SK-N-SH (cell line): ENCODE measurements at regions not wholly inside any gene's neighbourhood (a gene's known extent, or its start where the extent isn't known, plus 50 kb on each side); places are given as distances from the start of the nearest gene placed in this dataset.

Experiments
- CTCF ChIA-PET: fragments of 300-600, 350-600 bp; formaldehyde crosslinking; extraction: SDS; loops from one replicate; lab custom pipeline; 2021; lab: Yijun Ruan, JAX
- POLR2A ChIA-PET: fragments of 350-600 bp; sonication (Branson Sonifier 250); formaldehyde crosslinking; extraction: SDS; loops from one replicate; lab custom pipeline; 2020; ENCODE audit warnings: antibody characterized with exemption, inconsistent platforms; lab: Yijun Ruan, JAX
- DNase-seq: peaks from one replicate; pipeline ENCODE4 v3.0.0; 2012
- H2AFZ ChIP-seq: fragments of 200-600 bp; sonication (generic); 2 replicates; pipeline ENCODE4 v1.8.1; 2016; ENCODE audit warnings: antibody characterized with exemption, mild to moderate bottlenecking, low read depth
- H3F3A ChIP-seq: fragments of 200-600 bp; sonication (generic); replicated peaks from 2 replicates; pipeline ENCODE3; 2016; ENCODE audit warnings: antibody characterized with exemption, mild to moderate bottlenecking; ENCODE audit not compliant: insufficient read depth
- H3K27ac ChIP-seq, 2 experiments: fragments of 200-500 bp in 1 of 2; fragments of 200-600 bp in 1 of 2; sonication (Bioruptor generic) in 1 of 2; sonication (generic), shearing (Covaris generic) in 1 of 2; 2 replicates each; pipeline versions ENCODE4 v1.5.1 to v1.6.1; 2014 to 2016; ENCODE audit warnings: low read depth in 2 of 2, inconsistent platforms in 1 of 2, low read length in 1 of 2, mild to moderate bottlenecking in 1 of 2, mixed read lengths in 1 of 2
- H3K27me3 ChIP-seq: fragments of 200-600 bp; sonication (generic), shearing (Covaris generic); 2 replicates; pipeline ENCODE4 v1.6.1; 2016; ENCODE audit warnings: mixed run types; ENCODE audit not compliant: insufficient read depth
- H3K36me3 ChIP-seq, 2 experiments: fragments of 200-500 bp in 1 of 2; fragments of 200-600 bp in 1 of 2; sonication (Bioruptor generic) in 1 of 2; sonication (generic) in 1 of 2; replicated peaks in 1 of 2; 2 replicates each; pipeline versions ENCODE3 to v1.5.1; 2014 to 2016; ENCODE audit warnings: low read length in 1 of 2, mild to moderate bottlenecking in 1 of 2; ENCODE audit not compliant: insufficient read depth in 2 of 2, control insufficient read depth in 1 of 2
- H3K4me1 ChIP-seq, 2 experiments: fragments of 200-500 bp in 1 of 2; fragments of 200-600 bp in 1 of 2; sonication (Bioruptor generic) in 1 of 2; sonication (generic), shearing (Covaris generic) in 1 of 2; 2 replicates each; pipeline versions ENCODE4 v1.5.1 to v1.6.1; 2014 to 2016; ENCODE audit warnings: low read depth in 1 of 2, low read length in 1 of 2, mixed run types in 1 of 2; ENCODE audit not compliant: insufficient read depth in 2 of 2, control insufficient read depth in 1 of 2
- H3K4me2 ChIP-seq: fragments of 200-600 bp; sonication (generic), shearing (Covaris generic); 2 replicates; pipeline ENCODE4 v1.6.1; 2017; ENCODE audit warnings: mixed run types
- H3K4me3 ChIP-seq, 2 experiments: fragments of 200-500 bp in 1 of 2; fragments of 200-600 bp in 1 of 2; sonication (Bioruptor generic) in 1 of 2; sonication (generic), shearing (Covaris generic) in 1 of 2; 2 replicates each; pipeline versions ENCODE4 v1.5.1 to v1.8.1; 2014 to 2016; ENCODE audit warnings: low read depth in 2 of 2, inconsistent platforms in 1 of 2, low read length in 1 of 2, mild to moderate bottlenecking in 1 of 2, mixed read lengths in 1 of 2, moderate library complexity in 1 of 2
- H3K79me2 ChIP-seq: fragments of 200-600 bp; sonication (generic); 2 replicates; pipeline ENCODE4 v1.8.1; 2017; ENCODE audit warnings: mild to moderate bottlenecking; ENCODE audit not compliant: insufficient read depth
- H3K9ac ChIP-seq: fragments of 200-600 bp; sonication (generic); 2 replicates; pipeline ENCODE4 v1.6.1; 2017; ENCODE audit warnings: mixed run types
- H3K9me2 ChIP-seq: fragments of 200-600 bp; sonication (generic); 2 replicates; pipeline ENCODE4 v1.6.1; 2017; ENCODE audit warnings: mixed run types
- H3K9me3 ChIP-seq: fragments of 200-600 bp; sonication (generic); 2 replicates; pipeline ENCODE4 v1.6.1; 2017; ENCODE audit warnings: mixed run types, mild to moderate bottlenecking, moderate library complexity
- H4K20me1 ChIP-seq: fragments of 200-600 bp; sonication (generic); 2 replicates; pipeline ENCODE4 v1.6.1; 2017; ENCODE audit warnings: mild to moderate bottlenecking, mixed run types; ENCODE audit not compliant: insufficient read depth
- CHD2 ChIP-seq: fragments of 150-350 bp; IDR thresholded peaks from 2 replicates; pipeline ENCODE4 v1.6.1; 2018; ENCODE audit warnings: low read length; ENCODE audit not compliant: partially characterized antibody
- CTCF ChIP-seq: fragments of 200-600 bp; sonication (generic); IDR thresholded peaks from 2 replicates; pipeline ENCODE4 v1.6.1; 2017; ENCODE audit warnings: antibody characterized with exemption, mild to moderate bottlenecking, moderate library complexity
- EP300 ChIP-seq, 2 experiments: IDR thresholded peaks; 2 replicates each; pipeline versions ENCODE4 v1.4.0 to v1.6.1; 2012; ENCODE audit warnings: borderline replicate concordance in 1 of 2, low read depth in 1 of 2, low read length in 1 of 2
- FOSL2 ChIP-seq: IDR thresholded peaks from 2 replicates; pipeline ENCODE4 v1.4.0; 2012; ENCODE audit warnings: low read depth, mild to moderate bottlenecking, moderate library complexity, borderline replicate concordance
- FOXJ3 ChIP-seq: sonication (generic); formaldehyde crosslinking; IDR thresholded peaks from 2 replicates; pipeline ENCODE4 v1.5.1; 2020; ENCODE audit warnings: mild to moderate bottlenecking, missing genetic modification reagents
- FOXM1 ChIP-seq: IDR thresholded peaks from 2 replicates; pipeline ENCODE4 v1.4.0; 2012; ENCODE audit warnings: low read depth, mild to moderate bottlenecking
- GABPA ChIP-seq: IDR thresholded peaks from 2 replicates; pipeline ENCODE4 v1.4.0; 2012; ENCODE audit warnings: low read depth, mild to moderate bottlenecking
- GATA2 ChIP-seq: sonication (generic); formaldehyde crosslinking; IDR thresholded peaks from 2 replicates; pipeline ENCODE4 v1.5.0; 2020; ENCODE audit warnings: mild to moderate bottlenecking, missing genetic modification reagents
- MEF2A ChIP-seq: IDR thresholded peaks from 2 replicates; pipeline ENCODE4 v1.4.0; 2012; ENCODE audit warnings: low read depth, borderline replicate concordance
- NFIC ChIP-seq: IDR thresholded peaks from 2 replicates; pipeline ENCODE4 v1.4.0; 2012; ENCODE audit warnings: borderline replicate concordance
- POLR2AphosphoS5 ChIP-seq: IDR thresholded peaks from 2 replicates; pipeline ENCODE4 v1.6.1; 2012; ENCODE audit warnings: low read depth, low read length
- RAD21 ChIP-seq: IDR thresholded peaks from 2 replicates; pipeline ENCODE4 v1.6.1; 2012; ENCODE audit warnings: mild to moderate bottlenecking, low read length
- RCOR1 ChIP-seq: fragments of 150-350 bp; IDR thresholded peaks from 2 replicates; pipeline ENCODE4 v1.6.1; 2017; ENCODE audit warnings: antibody characterized with exemption, low read length
- REST ChIP-seq: IDR thresholded peaks from 2 replicates; pipeline ENCODE4 v1.6.1; 2012; ENCODE audit warnings: mild to moderate bottlenecking, low read depth, low read length, moderate library complexity
- SIN3A ChIP-seq: IDR thresholded peaks from 2 replicates; pipeline ENCODE4 v1.6.1; 2012; ENCODE audit warnings: low read depth, mild to moderate bottlenecking, low read length, moderate library complexity, borderline replicate concordance
- SMC3 ChIP-seq: IDR thresholded peaks from 2 replicates; pipeline ENCODE4 v1.6.1; 2012; ENCODE audit warnings: low read depth, low read length, improper control_type of control experiment
- TCF12 ChIP-seq: IDR thresholded peaks from 2 replicates; pipeline ENCODE4 v1.4.0; 2012
- TEAD4 ChIP-seq: IDR thresholded peaks from 2 replicates; pipeline ENCODE4 v1.4.0; 2012; ENCODE audit warnings: mild to moderate bottlenecking, borderline replicate concordance; ENCODE audit not compliant: insufficient read depth
- ZBTB33 ChIP-seq: IDR thresholded peaks from 2 replicates; pipeline ENCODE4 v1.4.0; 2012; ENCODE audit warnings: low read depth, borderline replicate concordance
- WGBS: methylation state at CpG from one replicate; pipeline ENCODE4 v1.1.6; 2017; ENCODE audit warnings: low lambda C conversion rate; 5-methylcytosine and 5-hydroxymethylcytosine counted together
- TF ChIP-seq, protein P1 (sequence below): fragments of 150-350 bp; IDR thresholded peaks from 2 replicates; pipeline ENCODE4 v1.6.1; 2017; ENCODE audit warnings: antibody characterized with exemption, low read length, low read depth, borderline replicate concordance
- TF ChIP-seq, protein P2 (sequence below): IDR thresholded peaks from 2 replicates; pipeline ENCODE4 v1.4.0; 2012; ENCODE audit warnings: low read depth, borderline replicate concordance
- TF ChIP-seq, protein P3 (sequence below): IDR thresholded peaks from 2 replicates; pipeline ENCODE4; 2012

GRCh38 chr16:63292036-63292435 lies 1255.8 kb upstream of the CDH8 start (continued):
- no peak for TF ChIP-seq EP300 (IDR thresholded peaks at IDR 0.05; ENCODE audit: borderline replicate concordance in 1 of 2, low read depth in 1 of 2, low read length in 1 of 2)
- no peak for TF ChIP-seq FOXM1
- TF ChIP-seq, all 33 proteins: peak for 0

- CTCF ChIA-PET = interaction anchor here (0.6 to 1.8 kb wide), 38 partner anchors 8 to 1254 kb away, joined by 3 to 17 read pairs (median 3); partner anchors contain the start of gene CDH8
- no peak overlapping the region for H2AFZ ChIP-seq
- peak; percentile 48 for DNase-seq
- H3K9me2 ChIP-seq = no peaks in the 10 kb centered on the region
- no peaks in the 10 kb centered on the region for H3K4me1 ChIP-seq
- H3K79me2 ChIP-seq = no peaks in the 10 kb centered on the region
- no peaks in the 10 kb centered on the region for H3K36me3 ChIP-seq
- peak overlapping the region in 1 of 2 experiments; percentile 31; a peak in 1 of 4 replicates for H3K4me3 ChIP-seq
- POLR2A ChIA-PET = no interaction called here
- H3K9ac ChIP-seq = no peak overlapping the region
- no peaks in the 10 kb centered on the region for H3F3A ChIP-seq
- no peak overlapping the region for H3K4me2 ChIP-seq
- H3K9me3 ChIP-seq = no peaks in the 10 kb centered on the region
- 51% methylated on average over 16 of the region's 16 CpGs for WGBS
- H3K27me3 ChIP-seq = no peaks in the 10 kb centered on the region
- H4K20me1 ChIP-seq = no peaks in the 10 kb centered on the region
- no peak overlapping the region for H3K27ac ChIP-seq
- TF ChIP-seq CHD2 (no peak), RCOR1 (no peak), CTCF (peak; percentile 94), ZBTB33 (no peak), SMC3 (peak; percentile 69), TCF12 (no peak), GATA2 (CRISPR knock-in tag) (no peak), RAD21 (peak; percentile 96), MEF2A (no peak), FOXJ3 (CRISPR knock-in tag) (no peak), FOSL2 (no peak), GABPA (no peak), REST (no peak), NFIC (no peak), TEAD4 (no peak), SIN3A (no peak), POLR2AphosphoS5 (no peak)
- TF ChIP-seq, protein P1, sequence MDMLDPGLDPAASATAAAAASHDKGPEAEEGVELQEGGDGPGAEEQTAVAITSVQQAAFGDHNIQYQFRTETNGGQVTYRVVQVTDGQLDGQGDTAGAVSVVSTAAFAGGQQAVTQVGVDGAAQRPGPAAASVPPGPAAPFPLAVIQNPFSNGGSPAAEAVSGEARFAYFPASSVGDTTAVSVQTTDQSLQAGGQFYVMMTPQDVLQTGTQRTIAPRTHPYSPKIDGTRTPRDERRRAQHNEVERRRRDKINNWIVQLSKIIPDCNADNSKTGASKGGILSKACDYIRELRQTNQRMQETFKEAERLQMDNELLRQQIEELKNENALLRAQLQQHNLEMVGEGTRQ = no peak
- TF ChIP-seq, protein P2, sequence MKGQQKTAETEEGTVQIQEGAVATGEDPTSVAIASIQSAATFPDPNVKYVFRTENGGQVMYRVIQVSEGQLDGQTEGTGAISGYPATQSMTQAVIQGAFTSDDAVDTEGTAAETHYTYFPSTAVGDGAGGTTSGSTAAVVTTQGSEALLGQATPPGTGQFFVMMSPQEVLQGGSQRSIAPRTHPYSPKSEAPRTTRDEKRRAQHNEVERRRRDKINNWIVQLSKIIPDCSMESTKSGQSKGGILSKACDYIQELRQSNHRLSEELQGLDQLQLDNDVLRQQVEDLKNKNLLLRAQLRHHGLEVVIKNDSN = no peak
- TF ChIP-seq, protein P3, sequence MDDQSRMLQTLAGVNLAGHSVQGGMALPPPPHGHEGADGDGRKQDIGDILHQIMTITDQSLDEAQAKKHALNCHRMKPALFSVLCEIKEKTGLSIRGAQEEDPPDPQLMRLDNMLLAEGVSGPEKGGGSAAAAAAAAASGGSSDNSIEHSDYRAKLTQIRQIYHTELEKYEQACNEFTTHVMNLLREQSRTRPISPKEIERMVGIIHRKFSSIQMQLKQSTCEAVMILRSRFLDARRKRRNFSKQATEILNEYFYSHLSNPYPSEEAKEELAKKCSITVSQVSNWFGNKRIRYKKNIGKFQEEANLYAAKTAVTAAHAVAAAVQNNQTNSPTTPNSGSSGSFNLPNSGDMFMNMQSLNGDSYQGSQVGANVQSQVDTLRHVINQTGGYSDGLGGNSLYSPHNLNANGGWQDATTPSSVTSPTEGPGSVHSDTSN = no peak
These were observed 1253.7 kb upstream of the CDH8 start for GRCh38 chr16:63289834-63290460.
